Smooth muscle cell (in vitro differentiated cells): ENCODE measurements at regions not wholly inside any gene's neighbourhood (a gene's known extent, or its start where the extent isn't known, plus 50 kb on each side); places are given as distances from the start of the nearest gene placed in this dataset.

Experiments used
- DNase-seq: peaks from one replicate; lab custom pipeline; 2025; ENCODE audit not compliant: unreplicated experiment; lab: John Stamatoyannopoulos, UW
- H2AFZ ChIP-seq: fragments of 200-600 bp; sonication (generic); 2 replicates; pipeline ENCODE4 v1.6.0; 2016; ENCODE audit warnings: antibody characterized with exemption, low read depth, mild to moderate bottlenecking
- H3F3A ChIP-seq: fragments of 200-600 bp; sonication (generic); 2 replicates; pipeline ENCODE4 v1.6.0; 2017; ENCODE audit warnings: antibody characterized with exemption, low read depth
- H3K27ac ChIP-seq: fragments of 200-600 bp; sonication (generic); 2 replicates; pipeline ENCODE4 v1.5.1; 2016; ENCODE audit warnings: low read depth, mild to moderate bottlenecking
- H3K27me3 ChIP-seq: fragments of 200-600 bp; sonication (generic); 2 replicates; pipeline ENCODE4 v1.6.1; 2016; ENCODE audit warnings: low read depth, mild to moderate bottlenecking
- H3K36me3 ChIP-seq: fragments of 200-600 bp; sonication (generic); 2 replicates; pipeline ENCODE4 v1.5.1; 2016; ENCODE audit warnings: low read depth
- H3K4me1 ChIP-seq: fragments of 200-600 bp; sonication (generic); 2 replicates; pipeline ENCODE4 v1.5.1; 2016; ENCODE audit warnings: low read depth
- H3K4me2 ChIP-seq: fragments of 200-600 bp; sonication (generic); 2 replicates; pipeline ENCODE4 v1.6.0; 2016; ENCODE audit warnings: mild to moderate bottlenecking
- H3K4me3 ChIP-seq: fragments of 200-600 bp; sonication (generic); 2 replicates; pipeline ENCODE4 v1.5.1; 2016; ENCODE audit warnings: mild to moderate bottlenecking
- H3K79me2 ChIP-seq: fragments of 200-600 bp; sonication (generic); 2 replicates; pipeline ENCODE4 v1.6.0; 2016; ENCODE audit warnings: low read depth, mild to moderate bottlenecking
- H3K9ac ChIP-seq: fragments of 200-600 bp; sonication (generic); 2 replicates; pipeline ENCODE4 v1.6.0; 2016; ENCODE audit warnings: low read depth
- H3K9me3 ChIP-seq: fragments of 200-600 bp; sonication (generic); replicated peaks from 2 replicates; pipeline ENCODE4 v1.5.1; 2016; ENCODE audit warnings: low read depth
- H4K20me1 ChIP-seq: fragments of 200-600 bp; sonication (generic); 2 replicates; pipeline ENCODE4 v1.6.0; 2016; ENCODE audit warnings: low read depth
- WGBS: methylation state at CpG from one replicate; pipeline ENCODE4 v1.1.7; 2016; ENCODE audit warnings: low lambda C conversion rate; 5-methylcytosine and 5-hydroxymethylcytosine counted together
- TF ChIP-seq, protein P1 (sequence below): fragments of 200-600 bp; sonication (generic); IDR thresholded peaks from 2 replicates; pipeline ENCODE4 v1.5.1; 2017; ENCODE audit warnings: borderline replicate concordance, mild to moderate bottlenecking, antibody characterized with exemption; ENCODE audit not compliant: insufficient read depth, poor library complexity, severe bottlenecking

- no peaks in the 10 kb centered on the region for H3K36me3 ChIP-seq
- no peak overlapping the region for H2AFZ ChIP-seq
- H3K9me3 ChIP-seq, result no peaks in the 10 kb centered on the region
- H3K27ac ChIP-seq, result no peak overlapping the region
- DNase-seq, result no peak
- TF ChIP-seq, protein P1, sequence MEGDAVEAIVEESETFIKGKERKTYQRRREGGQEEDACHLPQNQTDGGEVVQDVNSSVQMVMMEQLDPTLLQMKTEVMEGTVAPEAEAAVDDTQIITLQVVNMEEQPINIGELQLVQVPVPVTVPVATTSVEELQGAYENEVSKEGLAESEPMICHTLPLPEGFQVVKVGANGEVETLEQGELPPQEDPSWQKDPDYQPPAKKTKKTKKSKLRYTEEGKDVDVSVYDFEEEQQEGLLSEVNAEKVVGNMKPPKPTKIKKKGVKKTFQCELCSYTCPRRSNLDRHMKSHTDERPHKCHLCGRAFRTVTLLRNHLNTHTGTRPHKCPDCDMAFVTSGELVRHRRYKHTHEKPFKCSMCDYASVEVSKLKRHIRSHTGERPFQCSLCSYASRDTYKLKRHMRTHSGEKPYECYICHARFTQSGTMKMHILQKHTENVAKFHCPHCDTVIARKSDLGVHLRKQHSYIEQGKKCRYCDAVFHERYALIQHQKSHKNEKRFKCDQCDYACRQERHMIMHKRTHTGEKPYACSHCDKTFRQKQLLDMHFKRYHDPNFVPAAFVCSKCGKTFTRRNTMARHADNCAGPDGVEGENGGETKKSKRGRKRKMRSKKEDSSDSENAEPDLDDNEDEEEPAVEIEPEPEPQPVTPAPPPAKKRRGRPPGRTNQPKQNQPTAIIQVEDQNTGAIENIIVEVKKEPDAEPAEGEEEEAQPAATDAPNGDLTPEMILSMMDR, result no peak
- H3F3A ChIP-seq, result no peaks in the 10 kb centered on the region
- H3K9ac ChIP-seq, result no peak overlapping the region
- no peaks in the 10 kb centered on the region for H3K79me2 ChIP-seq
- H3K4me1 ChIP-seq, result no peaks in the 10 kb centered on the region
- H3K27me3 ChIP-seq, result peaks cover 5% of the 10 kb centered on the region
- no peak overlapping the region for H3K4me2 ChIP-seq
- no peak overlapping the region for H3K4me3 ChIP-seq
- no peaks in the 10 kb centered on the region for H4K20me1 ChIP-seq
- 91% methylated on average over 2 of the region's 2 CpGs for WGBS
Measured at GRCh38 chr2:106293271-106293783, 99.2 kb upstream of the UXS1 start.

DNA sequence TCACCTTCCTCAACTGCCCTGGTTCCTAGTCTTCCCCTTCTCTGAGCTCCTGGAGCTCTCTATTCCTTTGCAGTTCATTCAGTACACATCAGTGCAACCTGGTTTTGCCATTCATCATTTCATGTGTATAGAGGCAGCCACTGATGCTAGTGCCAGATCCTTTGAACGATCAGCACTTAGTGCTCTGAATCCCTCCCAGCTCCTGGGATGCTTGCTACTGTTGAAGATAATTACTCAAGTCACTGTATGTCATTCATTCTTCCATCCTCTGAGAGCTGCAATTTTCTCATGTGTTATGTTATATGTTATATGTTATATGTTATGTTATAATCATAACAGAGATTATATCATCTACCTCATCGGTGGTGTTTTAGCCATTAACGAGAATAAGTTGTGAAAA is 98.5 kb upstream of the UXS1 start:
- no peak for DNase-seq
- H3K27ac ChIP-seq, result no peak overlapping the region
- no peaks in the 10 kb centered on the region for H3K4me1 ChIP-seq
- no peak overlapping the region for H3K4me2 ChIP-seq
- WGBS, result 94% methylated on average over 3 of the region's 3 CpGs
- H3K9ac ChIP-seq, result no peak overlapping the region
- no peaks in the 10 kb centered on the region for H3K36me3 ChIP-seq
- H3K79me2 ChIP-seq, result no peaks in the 10 kb centered on the region
- H4K20me1 ChIP-seq, result no peaks in the 10 kb centered on the region
- no peaks in the 10 kb centered on the region for H3K9me3 ChIP-seq
- H2AFZ ChIP-seq, result no peak overlapping the region
- TF ChIP-seq, protein P1, result no peak
- H3K27me3 ChIP-seq, result peaks cover 5% of the 10 kb centered on the region
- H3F3A ChIP-seq, result no peaks in the 10 kb centered on the region
- no peak overlapping the region for H3K4me3 ChIP-seq

- no peaks in the 10 kb centered on the region for H3K36me3 ChIP-seq
- peaks cover 5% of the 10 kb centered on the region for H3K27me3 ChIP-seq
- no peaks in the 10 kb centered on the region for H3K9me3 ChIP-seq
- no peak overlapping the region for H2AFZ ChIP-seq
- no peak overlapping the region for H3K4me2 ChIP-seq
- no peaks in the 10 kb centered on the region for H3K79me2 ChIP-seq
- no peak overlapping the region for H3K27ac ChIP-seq
- 96% methylated on average over 9 of the region's 9 CpGs for WGBS
- H4K20me1 ChIP-seq, result no peaks in the 10 kb centered on the region
- no peak overlapping the region for H3K9ac ChIP-seq
- TF ChIP-seq, protein P1, result no peak
- H3F3A ChIP-seq, result no peaks in the 10 kb centered on the region
- DNase-seq, result no peak
- no peaks in the 10 kb centered on the region for H3K4me1 ChIP-seq
- H3K4me3 ChIP-seq, result no peak overlapping the region
Measured at GRCh38 chr2:106288873-106289272, 94.8 kb upstream of the UXS1 start.

- H2AFZ ChIP-seq, result no peak overlapping the region
- H3K4me3 ChIP-seq, result no peak overlapping the region
- TF ChIP-seq, protein P1, result no peak
- DNase-seq, result no peak
- H3K9me3 ChIP-seq, result no peaks in the 10 kb centered on the region
- no peaks in the 10 kb centered on the region for H4K20me1 ChIP-seq
- H3K4me2 ChIP-seq, result no peak overlapping the region
- WGBS, result 90% methylated on average over 3 of the region's 3 CpGs
- no peaks in the 10 kb centered on the region for H3K4me1 ChIP-seq
- H3F3A ChIP-seq, result no peaks in the 10 kb centered on the region
- H3K27me3 ChIP-seq, result no peaks in the 10 kb centered on the region
- no peak overlapping the region for H3K9ac ChIP-seq
- H3K27ac ChIP-seq, result no peak overlapping the region
- no peaks in the 10 kb centered on the region for H3K36me3 ChIP-seq
- H3K79me2 ChIP-seq, result no peaks in the 10 kb centered on the region
Measured at GRCh38 chr2:106285237-106285829, 91.2 kb upstream of the UXS1 start.
